HG03439 (cell line): ENCODE measurements at regions not wholly inside any gene's neighbourhood (a gene's known extent, or its start where the extent isn't known, plus 50 kb on each side); places are given as distances from the start of the nearest gene placed in this dataset.

ENCODE experiments used
- ATAC-seq: cut with Tn5 transposase; IDR thresholded peaks from one replicate; pipeline ENCODE4 v1.9.1; 2021; ENCODE audit warnings: mild to moderate bottlenecking, moderate library complexity; ENCODE audit not compliant: unreplicated experiment

GRCh38 chr7:69451715-69452114, 146.6 kb upstream of the AUTS2 start:
- no peak for ATAC-seq

GRCh38 chr7:69452797-69453196, 145.5 kb upstream of the AUTS2 start:
- ATAC-seq = no peak

DNA sequence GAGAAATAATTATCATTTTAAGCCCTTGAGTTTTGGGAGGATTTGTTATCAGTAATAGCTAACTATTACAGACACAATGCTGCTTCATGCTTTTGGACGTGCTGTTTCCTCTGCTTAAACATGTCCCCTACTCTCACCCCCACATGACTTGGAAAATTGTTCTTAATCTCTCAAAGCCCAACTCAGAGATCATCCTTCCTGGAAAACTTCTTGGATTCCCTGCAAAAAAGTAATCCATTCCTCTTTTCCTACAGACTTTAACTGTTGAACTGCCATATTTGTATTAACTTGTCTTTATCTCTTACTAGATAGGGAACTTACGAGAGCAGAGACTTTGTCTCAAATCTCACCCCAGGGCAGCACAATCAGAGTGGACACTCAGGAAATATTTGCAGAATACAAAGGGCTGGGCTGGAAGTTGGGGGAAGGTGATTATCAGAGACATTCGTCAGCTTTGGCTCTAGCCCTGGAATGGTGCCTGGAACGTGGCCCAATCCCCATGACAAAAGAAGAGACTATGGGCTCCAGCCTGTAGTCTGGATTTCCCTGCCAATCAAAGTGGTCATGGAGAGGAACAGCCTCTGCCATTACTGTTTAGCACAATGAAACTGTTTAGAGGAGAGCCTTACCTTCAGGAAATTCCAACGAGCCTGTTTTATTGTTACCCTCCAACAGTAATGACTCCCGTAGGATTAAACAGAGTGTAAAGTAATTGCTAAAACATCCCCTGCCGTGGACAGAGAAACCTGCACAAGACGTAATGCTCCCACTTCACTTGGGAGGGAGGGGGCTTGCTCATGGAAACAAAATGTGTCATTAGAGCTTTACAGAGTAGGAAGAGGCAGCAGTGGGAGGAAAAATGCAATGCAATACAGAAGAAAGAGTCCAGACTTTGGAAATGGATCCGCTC, 140.4 kb upstream of the AUTS2 start:
- ATAC-seq = no peak

DNA sequence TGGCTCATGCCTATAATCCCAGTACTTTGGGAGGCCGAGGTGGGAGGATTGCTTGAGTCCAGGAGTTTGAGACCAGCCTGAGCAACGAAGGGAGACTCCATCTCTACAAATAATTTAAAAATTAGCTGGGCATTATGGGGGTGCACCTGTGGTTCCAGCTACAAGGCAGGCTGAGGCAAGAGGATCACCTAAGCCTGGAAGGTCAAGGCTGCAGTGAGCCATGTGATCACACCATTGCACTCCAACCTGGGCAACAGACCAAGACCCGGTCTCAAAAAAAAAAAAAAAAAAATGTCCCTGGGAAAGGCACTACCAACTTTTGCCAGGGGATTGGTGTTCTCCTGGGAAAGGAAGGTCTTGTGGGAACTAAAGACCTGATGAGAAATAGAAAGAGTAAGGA, 134.2 kb upstream of the AUTS2 start:
- ATAC-seq = no peak

GRCh38 chr7:69465262-69465661, 133.0 kb upstream of the AUTS2 start:
- no peak for ATAC-seq

- ATAC-seq = no peak
These were observed 130.4 kb upstream of the AUTS2 start for GRCh38 chr7:69467826-69468225.

- ATAC-seq = no peak
These were observed 121.9 kb upstream of the AUTS2 start for GRCh38 chr7:69476416-69476815.

- no peak for ATAC-seq
These were observed 115.6 kb upstream of the AUTS2 start for GRCh38 chr7:69482676-69483075.

GRCh38 chr7:69489533-69489932, 108.7 kb upstream of the AUTS2 start:
- ATAC-seq = no peak

DNA sequence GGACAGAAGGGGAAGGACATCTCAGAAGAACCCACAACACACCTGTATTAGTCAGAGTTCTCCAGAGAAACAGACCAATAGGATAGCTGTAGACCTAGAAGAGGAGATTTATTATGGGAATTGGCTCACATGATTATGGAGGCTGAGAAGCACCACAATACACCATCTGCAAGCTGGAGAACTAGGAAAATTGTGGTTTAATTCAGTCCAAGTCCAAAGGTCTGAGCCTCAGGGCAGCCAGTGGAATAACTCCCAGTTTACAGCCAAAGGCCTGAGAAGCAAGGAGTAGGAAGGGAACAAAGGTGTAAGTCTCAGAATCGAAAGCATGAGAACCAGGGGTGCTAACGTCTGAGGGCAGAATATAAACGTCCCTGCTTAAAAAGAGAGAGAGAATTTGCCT, 99.6 kb upstream of the AUTS2 start:
- ATAC-seq = no peak

- no peak for ATAC-seq
These were observed 95.9 kb upstream of the AUTS2 start for GRCh38 chr7:69502358-69502757.

GRCh38 chr7:69504733-69505420, 93.4 kb upstream of the AUTS2 start:
- no peak for ATAC-seq

DNA sequence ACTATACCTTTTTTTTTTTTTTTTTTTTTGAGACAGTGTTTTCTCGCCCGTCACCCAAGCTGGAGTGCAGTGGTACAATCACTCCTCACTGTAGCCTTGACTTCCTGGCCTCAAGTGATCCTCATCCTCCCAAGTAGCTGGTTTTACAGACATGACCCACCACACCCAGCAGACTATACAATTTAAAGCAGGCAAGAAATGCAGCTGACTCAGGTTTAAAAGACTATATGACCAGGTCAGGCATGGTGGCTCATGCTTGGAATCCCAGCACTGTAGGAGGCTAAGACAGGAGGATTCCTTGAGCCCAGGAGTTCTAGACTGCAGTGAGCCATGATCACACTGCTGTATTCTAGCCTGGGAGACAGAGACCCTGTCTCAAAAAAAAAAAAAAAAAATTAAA, 89.5 kb upstream of the AUTS2 start:
- no peak for ATAC-seq

GRCh38 chr7:69510114-69510513, 88.2 kb upstream of the AUTS2 start:
- ATAC-seq = no peak

DNA sequence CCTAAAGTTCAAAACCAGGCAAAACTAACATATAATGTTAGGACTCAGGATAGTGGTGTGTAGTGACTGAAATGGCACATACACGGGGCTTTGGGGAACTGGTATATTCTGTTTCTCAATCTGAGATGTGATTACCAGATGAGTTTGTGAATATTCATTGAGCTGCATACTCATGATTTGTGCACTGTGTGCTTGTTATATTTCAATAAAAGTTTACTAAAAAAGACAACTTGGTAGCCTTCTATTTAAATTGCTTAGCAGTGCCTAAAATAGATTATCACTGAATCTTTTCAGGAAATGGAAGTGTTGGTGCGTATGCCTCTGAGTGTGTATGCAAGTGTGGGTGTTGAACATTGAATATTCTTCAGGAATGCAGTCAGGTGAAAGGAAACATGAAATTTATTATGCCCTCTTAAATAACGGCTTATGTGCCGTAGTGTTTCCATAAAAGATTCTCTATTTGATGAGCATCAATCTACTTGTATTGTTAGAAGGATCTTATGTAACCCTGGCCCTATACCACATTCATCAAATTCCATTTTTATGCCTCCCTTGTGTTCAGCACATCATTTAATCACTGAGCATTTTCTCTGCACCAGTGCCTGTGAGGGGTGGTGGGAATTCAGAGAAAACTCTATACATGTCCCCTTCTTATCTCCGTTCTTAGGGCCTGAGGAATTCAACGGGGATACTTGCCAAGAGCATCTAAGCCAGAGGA, 82.6 kb upstream of the AUTS2 start:
- no peak for ATAC-seq

DNA sequence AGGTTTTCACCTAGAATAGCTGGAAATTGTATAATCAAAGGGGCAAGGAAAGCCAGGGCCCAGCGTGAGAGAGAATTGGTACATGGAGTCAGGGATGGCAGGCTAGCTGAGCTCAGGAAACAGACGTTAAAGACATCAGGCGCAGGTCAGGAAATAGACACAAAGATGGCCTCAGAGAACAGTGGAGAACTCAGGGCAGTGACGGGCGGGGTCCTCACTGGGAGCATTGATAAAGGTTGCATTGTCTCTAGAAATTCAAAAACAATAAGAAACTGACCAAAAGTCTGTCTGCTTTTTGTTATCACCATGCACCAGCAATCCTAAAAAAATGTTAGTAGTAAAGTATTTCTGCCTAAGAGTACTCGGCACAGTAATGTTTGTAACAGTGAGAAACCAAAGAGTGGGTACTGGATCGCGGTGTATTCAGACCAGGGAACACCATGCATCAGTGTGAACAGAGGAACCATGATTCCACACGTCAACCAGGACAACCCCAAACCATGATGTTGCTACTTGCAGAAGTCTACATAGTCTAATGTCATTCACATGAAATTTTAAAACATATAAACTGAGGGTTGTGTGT, 81.9 kb upstream of the AUTS2 start:
- no peak for ATAC-seq

GRCh38 chr7:69517985-69518704, 80.1 kb upstream of the AUTS2 start:
- ATAC-seq = no peak

GRCh38 chr7:69518705-69519077, 79.6 kb upstream of the AUTS2 start:
- no peak for ATAC-seq

DNA sequence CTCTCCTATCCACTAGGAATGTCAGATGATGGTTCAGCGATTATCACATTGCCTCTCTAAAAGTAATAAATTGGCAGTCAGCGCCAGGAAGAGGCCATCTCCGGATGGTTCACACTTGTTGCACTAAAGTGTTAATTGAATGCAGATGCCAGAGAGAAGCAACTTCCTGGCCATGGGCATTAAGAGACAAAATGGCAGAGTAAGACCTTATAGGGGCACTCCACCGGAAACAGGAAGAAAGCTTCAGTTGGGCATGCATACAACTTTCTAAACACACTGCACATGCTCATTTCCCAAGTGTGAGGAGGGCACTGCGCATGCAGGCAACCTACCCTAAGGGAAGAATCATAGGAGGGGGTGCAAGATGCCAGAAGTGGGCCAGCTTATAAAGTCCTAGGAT, 71.7 kb upstream of the AUTS2 start:
- ATAC-seq = no peak

DNA sequence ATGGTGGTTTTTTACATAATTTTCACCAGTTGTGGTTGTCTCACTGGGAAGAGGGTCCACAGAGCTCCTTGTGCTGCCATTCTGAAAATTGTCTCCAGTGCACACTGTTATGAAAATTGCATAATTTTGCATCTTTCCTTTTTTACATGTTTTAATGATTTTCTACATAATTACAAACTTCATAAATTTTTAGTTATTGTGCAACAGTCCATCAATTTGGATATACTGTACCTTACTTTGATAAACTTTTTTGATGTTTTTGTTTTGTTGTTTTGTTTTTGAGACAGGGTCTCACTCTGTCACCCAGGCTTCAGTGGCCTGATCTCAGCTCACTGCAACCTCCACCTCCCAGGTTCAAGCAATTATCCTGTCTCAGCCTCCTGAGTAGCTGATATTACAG, 70.6 kb upstream of the AUTS2 start:
- ATAC-seq = no peak

- no peak for ATAC-seq
These were observed 67.2 kb upstream of the AUTS2 start for GRCh38 chr7:69531050-69531449.
